ENCODE measurements at regions not wholly inside any gene's neighbourhood (a gene's known extent, or its start where the extent isn't known, plus 50 kb on each side); places are given as distances from the start of the nearest gene placed in this dataset.
A peak's percentile ranks its signal among the peaks of the same experiment; 100 is the strongest.

- peaks cover 3% of the 10 kb centered on the region for H3K4me1 ChIP-seq (ENCODE audit: insufficient read depth)
- H2AFZ ChIP-seq: no peak overlapping the region
- no peaks in the 10 kb centered on the region for H3K9me2 ChIP-seq (replicated peaks; ENCODE audit: insufficient read depth)
- 65% methylated on average over 9 of the region's 9 CpGs for WGBS (ENCODE audit: low lambda C conversion rate, missing lambda C conversion rate)
- DNase-seq (ENCODE audit: low spot score): peak; percentile 48
- H3K27ac ChIP-seq: no peak overlapping the region
- H3K79me2 ChIP-seq: no peaks in the 10 kb centered on the region
- H3K9me3 ChIP-seq (ENCODE audit: low read depth): no peaks in the 10 kb centered on the region
- H3K4me3 ChIP-seq: no peak overlapping the region
- H4K20me1 ChIP-seq (ENCODE audit: insufficient read depth, poor library complexity, severe bottlenecking): no peaks in the 10 kb centered on the region
- H3K36me3 ChIP-seq (replicated peaks; ENCODE audit: insufficient read depth, low read depth): no peaks in the 10 kb centered on the region
- peak overlapping the region; percentile 8 for H3K4me2 ChIP-seq
- TF ChIP-seq, protein P1, sequence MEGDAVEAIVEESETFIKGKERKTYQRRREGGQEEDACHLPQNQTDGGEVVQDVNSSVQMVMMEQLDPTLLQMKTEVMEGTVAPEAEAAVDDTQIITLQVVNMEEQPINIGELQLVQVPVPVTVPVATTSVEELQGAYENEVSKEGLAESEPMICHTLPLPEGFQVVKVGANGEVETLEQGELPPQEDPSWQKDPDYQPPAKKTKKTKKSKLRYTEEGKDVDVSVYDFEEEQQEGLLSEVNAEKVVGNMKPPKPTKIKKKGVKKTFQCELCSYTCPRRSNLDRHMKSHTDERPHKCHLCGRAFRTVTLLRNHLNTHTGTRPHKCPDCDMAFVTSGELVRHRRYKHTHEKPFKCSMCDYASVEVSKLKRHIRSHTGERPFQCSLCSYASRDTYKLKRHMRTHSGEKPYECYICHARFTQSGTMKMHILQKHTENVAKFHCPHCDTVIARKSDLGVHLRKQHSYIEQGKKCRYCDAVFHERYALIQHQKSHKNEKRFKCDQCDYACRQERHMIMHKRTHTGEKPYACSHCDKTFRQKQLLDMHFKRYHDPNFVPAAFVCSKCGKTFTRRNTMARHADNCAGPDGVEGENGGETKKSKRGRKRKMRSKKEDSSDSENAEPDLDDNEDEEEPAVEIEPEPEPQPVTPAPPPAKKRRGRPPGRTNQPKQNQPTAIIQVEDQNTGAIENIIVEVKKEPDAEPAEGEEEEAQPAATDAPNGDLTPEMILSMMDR (IDR thresholded peaks at IDR 0.05; ENCODE audit: poor library complexity): no peak
- no peaks in the 10 kb centered on the region for H3K27me3 ChIP-seq
These were observed 167.2 kb downstream of the CYYR1 start for GRCh38 chr21:26405735-26406361.

- Histone ChIP-seq H3K9me3 (ENCODE audit: low read depth) (no peaks in the 10 kb centered on the region), H3K4me1 (ENCODE audit: insufficient read depth) (peaks cover 3% of the 10 kb centered on the region), H3K27ac (no peak overlapping the region), H3K4me3 (no peak overlapping the region), H3K4me2 (peak overlapping the region; percentile 8), H2AFZ (no peak overlapping the region), H3K36me3 (replicated peaks; ENCODE audit: insufficient read depth, low read depth) (no peaks in the 10 kb centered on the region), H3K79me2 (no peaks in the 10 kb centered on the region), H3K9me2 (replicated peaks; ENCODE audit: insufficient read depth) (no peaks in the 10 kb centered on the region), H4K20me1 (ENCODE audit: insufficient read depth, poor library complexity, severe bottlenecking) (no peaks in the 10 kb centered on the region), H3K27me3 (no peaks in the 10 kb centered on the region)
- no peak for TF ChIP-seq EZH2phosphoT487 (IDR thresholded peaks at IDR 0.05; ENCODE audit: low read depth, severe bottlenecking, unreplicated experiment)
- DNase-seq (ENCODE audit: low spot score): peak; percentile 21
- WGBS (ENCODE audit: low lambda C conversion rate, missing lambda C conversion rate): 64% methylated on average over 4 of the region's 4 CpGs
These were observed 168.0 kb downstream of the CYYR1 start for GRCh38 chr21:26405071-26405470.

- Histone ChIP-seq H3K36me3 (replicated peaks; ENCODE audit: insufficient read depth, low read depth) (no peaks in the 10 kb centered on the region), H3K27ac (no peak overlapping the region), H4K20me1 (ENCODE audit: insufficient read depth, poor library complexity, severe bottlenecking) (no peaks in the 10 kb centered on the region), H3K4me3 (no peak overlapping the region), H2AFZ (no peak overlapping the region), H3K27me3 (no peaks in the 10 kb centered on the region), H3K9me3 (ENCODE audit: low read depth) (no peaks in the 10 kb centered on the region), H3K9me2 (replicated peaks; ENCODE audit: insufficient read depth) (no peaks in the 10 kb centered on the region), H3K4me2 (no peak overlapping the region), H3K4me1 (ENCODE audit: insufficient read depth) (peaks cover 3% of the 10 kb centered on the region), H3K79me2 (no peaks in the 10 kb centered on the region)
- TF ChIP-seq, protein P1 (IDR thresholded peaks at IDR 0.05; ENCODE audit: poor library complexity): no peak
- TF ChIP-seq EZH2phosphoT487 (IDR thresholded peaks at IDR 0.05; ENCODE audit: low read depth, severe bottlenecking, unreplicated experiment) (no peak), EZH2 (IDR thresholded peaks at IDR 0.05; ENCODE audit: borderline replicate concordance) (no peak)
- no peak for DNase-seq (ENCODE audit: low spot score)
- WGBS (ENCODE audit: low lambda C conversion rate, missing lambda C conversion rate): 89% methylated on average over 7 of the region's 7 CpGs
These were observed 168.8 kb downstream of the CYYR1 start for GRCh38 chr21:26404288-26404687.

GRCh38 chr21:26403321-26403720, 169.8 kb downstream of the CYYR1 start:
- 77% methylated on average over 2 of the region's 2 CpGs for WGBS (ENCODE audit: low lambda C conversion rate, missing lambda C conversion rate)
- H3K9me2 ChIP-seq (replicated peaks; ENCODE audit: insufficient read depth): no peaks in the 10 kb centered on the region
- H3K36me3 ChIP-seq (replicated peaks; ENCODE audit: insufficient read depth, low read depth): no peaks in the 10 kb centered on the region
- H2AFZ ChIP-seq: no peak overlapping the region
- H3K79me2 ChIP-seq: no peaks in the 10 kb centered on the region
- peaks cover 3% of the 10 kb centered on the region for H3K4me1 ChIP-seq (ENCODE audit: insufficient read depth)
- DNase-seq (ENCODE audit: low spot score): no peak
- TF ChIP-seq, protein P1 (IDR thresholded peaks at IDR 0.05; ENCODE audit: poor library complexity): no peak
- no peak for TF ChIP-seq EZH2phosphoT487 (IDR thresholded peaks at IDR 0.05; ENCODE audit: low read depth, severe bottlenecking, unreplicated experiment)
- TF ChIP-seq EZH2 (IDR thresholded peaks at IDR 0.05; ENCODE audit: borderline replicate concordance): no peak
- no peaks in the 10 kb centered on the region for H4K20me1 ChIP-seq (ENCODE audit: insufficient read depth, poor library complexity, severe bottlenecking)
- no peak overlapping the region for H3K4me2 ChIP-seq
- no peak overlapping the region for H3K4me3 ChIP-seq
- H3K27ac ChIP-seq: no peak overlapping the region
- no peaks in the 10 kb centered on the region for H3K9me3 ChIP-seq (ENCODE audit: low read depth)
- no peaks in the 10 kb centered on the region for H3K27me3 ChIP-seq

Measured in hepatocyte (in vitro differentiated cells).